Small intestine (tissue), 7 donors: ENCODE measurements at regions not wholly inside any gene's neighbourhood (a gene's known extent, or its start where the extent isn't known, plus 50 kb on each side); places are given as distances from the start of the nearest gene placed in this dataset.
A peak's percentile ranks its signal among the peaks of the same experiment; 100 is the strongest.
"Not testable (repeated sequence)": the region's sequence is repeated elsewhere in the genome, so short reads cannot be mapped to it uniquely, and the experiment has no call there.

ENCODE experiments used
- DNase-seq, 2 donors: peaks; one replicate each; pipeline versions ENCODE4 v3.0.0 to v3.0.0-alpha.2; 2013
- FAIRE-seq: peaks from 2 replicates; lab custom pipeline; 2012; peaks lifted over from hg19 to GRCh38; lab: Jason Lieb, UNC
- H3K27ac ChIP-seq, 3 donors: one replicate each; pipeline ENCODE4 v1.5.1; 2013; ENCODE audit warnings: low read length in 2 of 3, mild to moderate bottlenecking in 2 of 3, control low read depth in 1 of 3, inconsistent platforms in 1 of 3, low read depth in 1 of 3, moderate library complexity in 1 of 3
- H3K27me3 ChIP-seq, 3 donors: one replicate each; pipeline ENCODE4 v1.6.1; 2013; ENCODE audit warnings: low read length in 3 of 3, inconsistent platforms in 1 of 3; ENCODE audit not compliant: control insufficient read depth in 3 of 3, insufficient read depth in 3 of 3
- H3K36me3 ChIP-seq, 3 donors: one replicate each; pipeline ENCODE4 v1.6.1; 2013; ENCODE audit warnings: low read length in 3 of 3, inconsistent platforms in 1 of 3, low read depth in 1 of 3, mild to moderate bottlenecking in 1 of 3, moderate library complexity in 1 of 3; ENCODE audit not compliant: control insufficient read depth in 3 of 3, insufficient read depth in 2 of 3
- H3K4me1 ChIP-seq, 3 donors: one replicate each; pipeline ENCODE4 v1.6.1; 2013; ENCODE audit warnings: low read length in 2 of 3, inconsistent platforms in 1 of 3, low read depth in 1 of 3, mild to moderate bottlenecking in 1 of 3, moderate library complexity in 1 of 3; ENCODE audit not compliant: control insufficient read depth in 3 of 3, insufficient read depth in 2 of 3
- H3K4me3 ChIP-seq, 3 donors: one replicate each; pipeline ENCODE4 v1.5.1; 2013; ENCODE audit warnings: low read length in 3 of 3, control low read depth in 1 of 3, inconsistent platforms in 1 of 3, low read depth in 1 of 3, mild to moderate bottlenecking in 1 of 3, moderate library complexity in 1 of 3
- H3K9me3 ChIP-seq, 2 donors: one replicate each; pipeline ENCODE4 v1.6.1; 2013; ENCODE audit warnings: low read depth in 1 of 2, low read length in 1 of 2; ENCODE audit not compliant: control insufficient read depth in 2 of 2, insufficient read depth in 1 of 2
- WGBS, 3 donors: extraction: QIAGEN DNeasy Blood & Tissue Kit; methylation state at CpG; one replicate each; pipeline ENCODE4 v1.1.7; 2013; 5-methylcytosine and 5-hydroxymethylcytosine counted together
- donor health status: healthy with polysubstance abuse.
- donor health status: control.
- donor health status: control.
- donor health status: Bipolar disorder and iron deficiency.
- donor health status: healthy.

DNA sequence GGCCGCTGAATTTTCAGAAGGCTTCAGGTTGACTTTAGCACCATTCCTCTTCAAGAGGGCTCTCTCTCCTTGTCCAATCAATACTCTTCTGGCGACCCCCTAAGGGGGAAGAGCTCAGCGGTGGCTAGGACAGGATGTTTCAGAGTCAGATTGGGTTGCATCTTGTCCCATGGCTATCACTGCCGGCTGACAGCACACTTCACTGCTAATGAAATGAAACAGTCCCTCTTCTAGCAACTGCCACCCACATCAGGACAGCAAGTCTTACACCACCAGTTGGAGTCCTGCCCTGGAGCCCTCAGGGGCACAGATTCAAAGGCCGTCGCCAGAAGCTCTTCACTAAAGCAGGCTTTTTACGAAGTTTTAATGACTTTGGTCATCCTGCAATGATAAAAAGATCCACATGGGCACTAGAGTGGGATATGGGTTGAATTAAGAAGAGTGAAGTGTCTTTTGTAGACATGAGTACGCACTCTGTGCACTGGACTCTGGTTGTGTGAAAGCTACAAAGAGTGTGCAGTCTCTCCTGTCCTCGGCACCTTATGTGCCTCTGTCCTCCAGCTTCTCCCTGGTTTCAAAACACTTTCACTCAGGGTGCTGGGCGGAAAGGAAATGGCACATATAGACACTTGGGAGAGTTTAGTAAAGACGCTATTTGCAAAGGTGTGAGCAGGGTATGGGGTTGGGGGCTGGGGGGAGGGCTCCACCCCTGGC, 66.1 kb upstream of the SLC22A16 start:
- Histone ChIP-seq H3K27me3 (no peaks in the 10 kb centered on the region), H3K36me3 (no peaks in the 10 kb centered on the region), H3K9me3 (peaks cover 0 to 7% of the 10 kb centered on the region in 2 donors), H3K4me1 (peaks cover 0 to 8% (median 2%) of the 10 kb centered on the region in 3 donors), H3K4me3 (no peak overlapping the region), H3K27ac (no peak overlapping the region)
- DNase-seq, result no peak
- no peak for FAIRE-seq
- 79 to 92% (median 89%) methylated on average over 11 of the region's 11 CpGs for WGBS, 3 donors

DNA sequence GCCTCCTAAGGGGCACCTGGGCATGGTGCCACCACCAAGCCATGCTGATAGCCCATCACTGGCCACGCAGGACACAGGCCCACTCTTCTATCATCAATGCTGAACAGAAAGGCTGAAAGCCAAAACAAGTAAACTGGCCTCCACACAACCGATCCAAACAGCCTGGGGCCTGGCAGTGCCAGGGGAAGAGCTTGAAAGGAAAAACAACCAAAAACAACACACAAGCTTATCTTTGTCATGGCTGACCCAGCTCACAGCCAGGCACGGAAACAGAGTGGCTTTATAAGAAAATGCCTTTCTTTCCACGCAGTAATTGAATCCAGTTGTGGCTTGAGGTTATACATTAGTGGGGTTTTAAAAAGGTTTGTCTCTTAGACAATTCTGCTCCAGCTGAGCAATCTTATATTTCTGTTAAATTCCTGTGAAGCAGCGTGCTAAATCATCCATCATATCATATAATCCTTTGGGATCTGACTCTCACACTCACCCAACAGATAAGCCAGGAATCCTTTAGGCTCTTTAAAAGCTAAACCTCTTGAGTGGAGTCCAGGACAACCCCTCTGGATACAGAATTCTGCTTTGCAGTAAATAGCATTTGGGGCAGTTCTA, 65.4 kb upstream of the SLC22A16 start:
- no peak for FAIRE-seq

DNA sequence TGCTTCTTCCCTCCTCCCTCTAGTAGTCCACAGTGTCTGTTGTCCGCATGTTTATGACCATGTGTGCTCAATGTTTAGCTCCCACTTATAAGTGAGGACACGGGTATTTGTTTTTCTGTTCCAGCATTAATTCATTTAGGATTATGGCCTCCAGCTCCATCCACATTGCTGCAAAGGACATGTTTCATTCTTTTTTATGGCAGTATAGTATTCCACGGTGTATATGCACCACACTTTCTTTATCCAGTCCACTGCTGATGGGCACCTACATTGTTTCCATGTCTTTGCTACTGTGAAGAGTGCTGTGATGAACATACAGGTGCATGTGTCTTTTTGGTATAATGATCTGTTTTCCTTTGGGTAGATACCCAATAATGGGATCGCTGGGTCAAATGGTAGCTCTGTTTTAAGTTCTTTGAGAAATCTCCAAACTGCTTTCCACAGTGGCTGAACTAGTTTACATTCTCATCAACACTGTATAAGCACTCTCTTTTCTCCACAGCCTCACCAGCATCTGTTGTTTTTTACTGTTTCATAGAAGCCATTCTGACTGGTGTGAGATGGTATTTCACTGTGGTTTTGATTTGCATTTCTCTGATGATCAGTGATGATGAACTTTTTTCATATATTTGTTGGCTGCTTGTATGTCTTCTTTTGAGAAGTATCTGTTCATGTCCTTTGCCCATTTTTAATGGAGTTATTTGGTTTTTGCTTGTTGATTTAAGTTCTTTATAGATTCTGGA, 63.0 kb upstream of the SLC22A16 start:
- not testable (repeated sequence) for H3K9me3 ChIP-seq, DNase-seq, H3K4me1 ChIP-seq, H3K27ac ChIP-seq, FAIRE-seq, H3K27me3 ChIP-seq, H3K4me3 ChIP-seq, H3K36me3 ChIP-seq
- WGBS, 3 donors, result 93 to 99% (median 95%) methylated on average over 4 of the region's 4 CpGs

More for the DNA sequence above, 65.4 kb upstream of the SLC22A16 start:
- no peaks in the 10 kb centered on the region for H3K36me3 ChIP-seq
- H3K4me1 ChIP-seq, result peaks cover 0 to 10% (median 2%) of the 10 kb centered on the region in 3 donors
- H3K4me3 ChIP-seq, result no peak overlapping the region
- no peaks in the 10 kb centered on the region for H3K27me3 ChIP-seq
- peaks cover 0 to 7% of the 10 kb centered on the region in 2 donors for H3K9me3 ChIP-seq
- no peak for DNase-seq
- WGBS, 3 donors, result 84 to 89% (median 84%) methylated on average over 5 of the region's 5 CpGs
- no peak overlapping the region for H3K27ac ChIP-seq

DNA sequence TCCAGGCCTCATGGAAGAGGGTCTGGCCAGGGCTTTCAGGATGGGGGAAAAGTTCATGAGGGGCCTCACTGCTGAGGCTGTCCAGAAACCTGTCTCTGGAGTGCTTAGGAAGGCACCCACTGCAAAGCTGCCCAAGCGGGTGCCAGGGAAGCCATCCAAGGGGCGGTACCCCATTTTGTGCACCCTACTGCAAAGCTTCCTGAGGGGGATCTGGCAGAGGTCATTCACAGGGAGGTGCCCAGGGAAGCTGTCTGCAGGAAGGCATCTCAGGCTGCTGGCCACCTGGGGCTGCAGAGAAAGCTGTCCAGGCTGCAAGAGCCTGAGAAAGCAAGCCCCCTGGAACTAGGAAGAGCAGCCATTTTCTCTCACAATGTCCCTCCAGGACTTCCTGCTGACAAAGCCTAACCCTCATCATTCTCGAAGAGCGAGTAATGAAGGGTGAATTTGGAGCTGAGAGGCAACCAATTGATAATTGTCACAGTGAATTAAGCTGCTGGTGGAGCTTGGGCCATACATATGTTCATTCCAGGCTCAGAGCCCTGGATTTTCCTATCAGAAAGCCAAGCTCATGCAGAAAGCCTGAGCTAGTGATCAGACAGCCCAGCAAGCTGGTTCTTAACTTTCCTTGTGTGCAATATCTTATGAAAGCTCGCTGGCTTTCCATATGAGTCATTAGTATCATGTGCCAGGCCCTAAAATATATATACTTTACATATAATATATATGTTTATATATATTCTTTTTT, 62.2 kb upstream of the SLC22A16 start:
- FAIRE-seq, result no peak
- no peak for DNase-seq
- Histone ChIP-seq H3K4me3 (no peak overlapping the region), H3K9me3 (peaks cover 0 to 8% of the 10 kb centered on the region in 2 donors), H3K36me3 (no peaks in the 10 kb centered on the region), H3K27ac (no peak overlapping the region), H3K27me3 (no peaks in the 10 kb centered on the region), H3K4me1 (peaks cover 0 to 6% (median 0%) of the 10 kb centered on the region in 3 donors)
- WGBS, 3 donors, result 90 to 95% (median 92%) methylated on average over 5 of the region's 5 CpGs

DNA sequence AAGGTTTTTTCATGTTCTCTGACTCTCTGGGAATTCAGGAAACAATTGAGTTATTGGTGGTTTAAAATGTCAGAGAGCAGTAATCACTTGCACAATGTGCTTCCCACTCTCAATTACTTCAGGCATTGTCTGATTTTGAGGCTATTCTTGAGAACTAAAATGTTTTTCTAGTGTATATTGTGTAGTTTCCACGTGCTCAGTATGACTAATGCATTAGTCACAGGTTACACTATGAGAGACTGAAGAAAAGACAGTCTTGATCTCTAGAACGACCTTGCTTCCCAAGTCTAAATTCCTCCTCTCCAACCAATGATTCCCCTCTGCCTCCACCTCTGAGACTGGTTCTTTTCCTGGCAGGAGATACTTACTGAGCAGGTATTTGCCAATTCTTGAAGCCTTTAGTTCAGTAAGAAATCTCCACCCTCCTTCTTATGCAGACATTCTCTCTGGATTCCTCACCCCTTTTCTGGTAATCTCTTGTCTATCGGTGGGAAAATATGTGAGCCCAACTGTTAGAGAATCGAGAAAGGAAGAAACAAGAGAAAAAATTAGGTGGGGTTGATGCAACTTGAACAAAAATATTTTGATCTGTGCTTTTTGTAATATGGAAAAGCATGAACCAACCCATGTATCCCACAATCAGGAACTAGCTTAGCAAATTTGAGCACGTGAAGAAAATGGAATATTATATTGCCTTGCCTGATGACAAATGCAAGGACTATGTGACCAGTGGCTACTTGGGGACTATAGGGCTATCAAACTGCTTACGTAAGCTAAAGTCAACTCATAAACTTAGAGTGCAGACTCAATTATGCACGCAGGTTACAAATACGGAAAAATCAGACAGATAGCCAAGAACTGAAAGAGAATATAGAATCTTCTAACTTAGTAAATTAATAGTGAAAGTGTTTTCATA, 61.1 kb upstream of the SLC22A16 start:
- FAIRE-seq (no peak), DNase-seq (peak; percentile 78 to 81)
- no peaks in the 10 kb centered on the region for H3K36me3 ChIP-seq
- H3K9me3 ChIP-seq, result peaks cover 0 to 8% of the 10 kb centered on the region in 2 donors
- H3K27ac ChIP-seq, result peak overlapping the region in 2 of 3 donors; percentile 55 to 77
- peaks cover 0 to 6% (median 0%) of the 10 kb centered on the region in 3 donors for H3K4me1 ChIP-seq
- no peak overlapping the region for H3K4me3 ChIP-seq
- WGBS, 3 donors, result 54 to 63% (median 57%) methylated on average over 8 of the region's 8 CpGs
- H3K27me3 ChIP-seq, result no peaks in the 10 kb centered on the region

DNA sequence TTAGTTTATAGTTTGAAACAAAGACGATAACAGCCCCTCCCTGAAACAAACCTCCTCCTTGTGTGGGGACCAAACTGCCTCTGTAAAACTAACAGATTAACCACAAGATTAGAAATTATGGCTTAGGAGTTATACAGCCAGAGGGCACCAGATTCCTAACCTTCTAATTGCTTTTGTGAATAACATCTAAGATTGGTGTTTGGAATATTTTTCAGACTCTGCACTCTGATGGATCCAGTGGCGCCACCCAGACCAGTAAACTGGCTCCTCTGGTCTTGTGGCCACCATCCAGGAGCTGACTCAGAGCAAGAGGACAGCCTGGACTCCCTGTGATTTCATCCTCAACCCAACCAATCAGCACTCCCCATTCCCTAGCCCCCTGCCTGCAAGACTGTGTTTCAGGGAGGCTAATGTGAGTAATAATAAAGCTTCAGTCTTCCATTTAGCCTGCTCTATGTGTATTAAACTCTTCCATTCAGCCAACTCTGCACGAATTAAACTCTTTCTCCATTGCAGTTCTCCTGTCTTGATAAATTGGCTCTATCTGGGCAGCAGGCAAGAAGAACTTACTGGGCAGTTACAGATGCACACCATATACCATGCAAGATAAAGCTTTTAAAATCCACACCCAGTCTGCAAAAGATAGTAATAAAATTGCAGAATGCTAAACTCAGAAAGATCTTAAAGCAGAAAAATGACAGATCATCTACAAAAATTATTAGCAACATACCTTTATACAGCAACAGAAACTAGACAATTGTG, 58.5 kb upstream of the SLC22A16 start:
- DNase-seq, result peak in 1 of 2 donors; percentile 14

DNA sequence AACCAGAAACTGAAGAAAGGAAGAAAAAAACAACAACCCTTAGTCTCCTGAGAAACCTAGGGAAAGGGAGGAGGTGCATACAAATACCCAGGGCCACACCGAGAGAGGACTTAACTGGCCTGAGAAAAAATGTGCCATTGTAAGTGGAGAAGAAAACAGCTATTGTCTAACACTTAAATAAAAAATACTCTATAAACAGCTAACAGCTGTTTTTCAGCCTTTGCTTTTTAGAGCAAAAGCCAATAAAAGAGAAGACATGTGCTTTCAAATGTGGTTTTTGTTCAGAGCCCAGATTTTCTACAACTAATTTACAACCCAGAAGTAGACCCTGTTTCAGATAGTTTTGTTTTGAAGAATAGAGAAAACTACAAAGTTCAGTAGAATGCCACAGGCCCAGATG, 56.0 kb upstream of the SLC22A16 start:
- Histone ChIP-seq H3K36me3 (no peaks in the 10 kb centered on the region), H3K4me3 (no peak overlapping the region), H3K4me1 (peaks cover 0 to 1% (median 0%) of the 10 kb centered on the region in 3 donors), H3K27me3 (no peaks in the 10 kb centered on the region), H3K27ac (no peak overlapping the region), H3K9me3 (peaks cover 0 to 12% of the 10 kb centered on the region in 2 donors)
- no peak for FAIRE-seq
- 37 to 74% (median 69%) methylated on average over 1 of the region's 1 CpG for WGBS, 3 donors
- no peak for DNase-seq

More for the DNA sequence above, 58.5 kb upstream of the SLC22A16 start:
- Histone ChIP-seq H3K4me3 (no peak overlapping the region), H3K27ac (no peak overlapping the region), H3K9me3 (peaks cover 0 to 12% of the 10 kb centered on the region in 2 donors), H3K36me3 (no peaks in the 10 kb centered on the region), H3K27me3 (no peaks in the 10 kb centered on the region), H3K4me1 (peaks cover 0 to 6% (median 0%) of the 10 kb centered on the region in 3 donors)
- no peak for FAIRE-seq
- WGBS, 3 donors, result 48 to 80% (median 79%) methylated on average over 3 of the region's 3 CpGs
